ENCODE measurements at regions not wholly inside any gene's neighbourhood (a gene's known extent, or its start where the extent isn't known, plus 50 kb on each side); places are given as distances from the start of the nearest gene placed in this dataset.

DNA sequence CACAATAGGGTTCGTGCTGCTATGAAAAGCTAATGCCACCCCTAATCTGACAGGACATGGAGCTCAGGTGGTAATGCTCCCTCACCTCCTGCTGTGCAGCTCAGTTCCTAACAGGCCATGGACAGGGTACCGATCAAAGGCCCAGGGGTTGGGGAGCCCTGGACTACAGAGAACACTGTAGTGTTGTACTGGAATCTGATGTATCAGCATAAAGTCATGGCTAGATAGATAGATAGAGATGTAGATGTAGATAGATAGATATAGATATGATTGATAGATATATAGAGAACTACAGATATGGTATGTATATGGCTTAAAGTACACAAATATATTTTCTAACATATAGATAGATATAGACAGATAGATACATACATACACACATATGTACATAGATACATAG lies 112.3 kb upstream of the MPPED2 start:
- TF ChIP-seq, protein P1, sequence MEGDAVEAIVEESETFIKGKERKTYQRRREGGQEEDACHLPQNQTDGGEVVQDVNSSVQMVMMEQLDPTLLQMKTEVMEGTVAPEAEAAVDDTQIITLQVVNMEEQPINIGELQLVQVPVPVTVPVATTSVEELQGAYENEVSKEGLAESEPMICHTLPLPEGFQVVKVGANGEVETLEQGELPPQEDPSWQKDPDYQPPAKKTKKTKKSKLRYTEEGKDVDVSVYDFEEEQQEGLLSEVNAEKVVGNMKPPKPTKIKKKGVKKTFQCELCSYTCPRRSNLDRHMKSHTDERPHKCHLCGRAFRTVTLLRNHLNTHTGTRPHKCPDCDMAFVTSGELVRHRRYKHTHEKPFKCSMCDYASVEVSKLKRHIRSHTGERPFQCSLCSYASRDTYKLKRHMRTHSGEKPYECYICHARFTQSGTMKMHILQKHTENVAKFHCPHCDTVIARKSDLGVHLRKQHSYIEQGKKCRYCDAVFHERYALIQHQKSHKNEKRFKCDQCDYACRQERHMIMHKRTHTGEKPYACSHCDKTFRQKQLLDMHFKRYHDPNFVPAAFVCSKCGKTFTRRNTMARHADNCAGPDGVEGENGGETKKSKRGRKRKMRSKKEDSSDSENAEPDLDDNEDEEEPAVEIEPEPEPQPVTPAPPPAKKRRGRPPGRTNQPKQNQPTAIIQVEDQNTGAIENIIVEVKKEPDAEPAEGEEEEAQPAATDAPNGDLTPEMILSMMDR (IDR thresholded peaks at IDR 0.05), result no peak
- TF ChIP-seq EZH2 (IDR thresholded peaks at IDR 0.05) (no peak), EZH2phosphoT487 (IDR thresholded peaks at IDR 0.05) (no peak)

Measured in neural progenitor cell (in vitro differentiated cells).